Liver (tissue), 8 donors: ENCODE measurements at regions not wholly inside any gene's neighbourhood (a gene's known extent, or its start where the extent isn't known, plus 50 kb on each side); places are given as distances from the start of the nearest gene placed in this dataset.

ENCODE experiments used
- DNase-seq: peaks from one replicate; pipeline ENCODE4 v3.0.0-alpha.2; 2017; ENCODE audit warnings: low spot score
- H3K27ac ChIP-seq, 2 donors: one replicate each; pipeline ENCODE4 v1.7.0; 2013; ENCODE audit warnings: inconsistent platforms in 2 of 2, low read length in 2 of 2, control low read depth in 1 of 2, low read depth in 1 of 2, mild to moderate bottlenecking in 1 of 2
- H3K27me3 ChIP-seq, 4 donors: one replicate each; pipeline versions ENCODE4 v1.6.1 to v1.7.0; 2013; ENCODE audit warnings: low read length in 3 of 4, inconsistent platforms in 1 of 4, mild to moderate bottlenecking in 1 of 4, moderate library complexity in 1 of 4; ENCODE audit not compliant: control insufficient read depth in 4 of 4, insufficient read depth in 4 of 4
- H3K36me3 ChIP-seq, 4 donors: one replicate each; pipeline versions ENCODE4 v1.6.1 to v1.7.0; 2013; ENCODE audit warnings: low read length in 3 of 4, mild to moderate bottlenecking in 3 of 4, low read depth in 1 of 4, moderate library complexity in 1 of 4; ENCODE audit not compliant: control insufficient read depth in 4 of 4, insufficient read depth in 3 of 4
- H3K4me1 ChIP-seq, 4 donors: one replicate each; pipeline versions ENCODE4 v1.6.1 to v1.7.0; 2013; ENCODE audit warnings: low read length in 3 of 4, mild to moderate bottlenecking in 3 of 4, moderate library complexity in 1 of 4; ENCODE audit not compliant: control insufficient read depth in 4 of 4, insufficient read depth in 4 of 4
- H3K4me3 ChIP-seq, 3 donors: one replicate each; pipeline versions ENCODE4 v1.6.1 to v1.7.0; 2013; ENCODE audit warnings: low read length in 3 of 3, control low read depth in 1 of 3, low read depth in 1 of 3, mild to moderate bottlenecking in 1 of 3
- H3K9ac ChIP-seq, 2 donors: one replicate each; pipeline ENCODE4 v1.7.0; 2013; ENCODE audit warnings: low read length in 2 of 2, mild to moderate bottlenecking in 2 of 2, moderate library complexity in 2 of 2, control low read depth in 1 of 2, low read depth in 1 of 2
- H3K9me3 ChIP-seq, 4 donors: one replicate each; pipeline versions ENCODE4 v1.6.1 to v1.7.0; 2013; ENCODE audit warnings: low read length in 3 of 4; ENCODE audit not compliant: control insufficient read depth in 4 of 4
- ATF3 ChIP-seq: IDR thresholded peaks from 2 replicates; pipeline ENCODE4 v1.6.1; 2016; ENCODE audit warnings: antibody characterized with exemption
- CTCF ChIP-seq: fragments of 150-350 bp; IDR thresholded peaks from 2 replicates; pipeline ENCODE4 v1.5.1; 2017; ENCODE audit warnings: improper control_type of control experiment, low read depth, low read length; ENCODE audit not compliant: missing input control
- EGR1 ChIP-seq, 2 donors: IDR thresholded peaks; 2 replicates each; pipeline ENCODE4 v1.6.1; 2016 to 2018; ENCODE audit warnings: antibody characterized with exemption in 2 of 2, low read depth in 2 of 2
- FOXA1 ChIP-seq: IDR thresholded peaks from 2 replicates; pipeline ENCODE4 v1.6.1; 2016; ENCODE audit warnings: antibody characterized with exemption
- FOXA2 ChIP-seq: IDR thresholded peaks from 2 replicates; pipeline ENCODE4 v1.6.1; 2016; ENCODE audit warnings: antibody characterized with exemption
- GABPA ChIP-seq, 2 donors: IDR thresholded peaks in 1 of 2; conservative IDR thresholded peaks in 1 of 2; 2 replicates each; pipeline ENCODE4 v1.6.1; 2016; ENCODE audit warnings: antibody characterized with exemption in 2 of 2, mild to moderate bottlenecking in 1 of 2, moderate library complexity in 1 of 2
- HNF4A ChIP-seq, 2 donors: conservative IDR thresholded peaks; 2 replicates each; pipeline ENCODE4 v1.6.1; 2016; ENCODE audit warnings: antibody characterized with exemption in 2 of 2, mild to moderate bottlenecking in 2 of 2
- HNF4G ChIP-seq: IDR thresholded peaks from 2 replicates; pipeline ENCODE4 v1.6.1; 2016; ENCODE audit warnings: antibody characterized with exemption
- JUND ChIP-seq, 2 donors: IDR thresholded peaks; 2 replicates each; pipeline ENCODE4 v1.6.1; 2016; ENCODE audit warnings: antibody characterized with exemption in 2 of 2
- MAX ChIP-seq: IDR thresholded peaks from 2 replicates; pipeline ENCODE4 v1.6.1; 2016; ENCODE audit warnings: antibody characterized with exemption
- NR2F2 ChIP-seq: IDR thresholded peaks from 2 replicates; pipeline ENCODE4 v1.6.1; 2016; ENCODE audit warnings: antibody characterized with exemption
- RAD21 ChIP-seq, 2 donors: IDR thresholded peaks; 2 replicates each; pipeline ENCODE4 v1.6.1; 2016; ENCODE audit warnings: antibody characterized with exemption in 2 of 2, mild to moderate bottlenecking in 2 of 2
- REST ChIP-seq: IDR thresholded peaks from 2 replicates; pipeline ENCODE4 v1.6.1; 2016; ENCODE audit warnings: antibody characterized with exemption, mild to moderate bottlenecking
- RXRA ChIP-seq, 2 donors: IDR thresholded peaks; 2 replicates each; pipeline ENCODE4 v1.6.1; 2017 to 2018; ENCODE audit warnings: antibody characterized with exemption in 2 of 2, mild to moderate bottlenecking in 1 of 2
- SP1 ChIP-seq: IDR thresholded peaks from 2 replicates; pipeline ENCODE4 v1.6.1; 2018; ENCODE audit warnings: antibody characterized with exemption, mild to moderate bottlenecking
- TAF1 ChIP-seq: conservative IDR thresholded peaks from 2 replicates; pipeline ENCODE4 v1.6.1; 2016; ENCODE audit warnings: antibody characterized with exemption, mild to moderate bottlenecking
- YY1 ChIP-seq: IDR thresholded peaks from 2 replicates; pipeline ENCODE4 v1.6.1; 2016; ENCODE audit warnings: antibody characterized with exemption, mild to moderate bottlenecking
- ZBTB33 ChIP-seq: IDR thresholded peaks from 2 replicates; pipeline ENCODE4 v1.6.1; 2016; ENCODE audit warnings: antibody characterized with exemption
- WGBS: extraction: QIAGEN DNeasy Blood & Tissue Kit; methylation state at CpG from one replicate; pipeline ENCODE4 v1.1.7; 2013; 5-methylcytosine and 5-hydroxymethylcytosine counted together
- donor health status: healthy.
- donor health status: healthy.
- donor health status: healthy.
- donor health status: healthy.
- donor health status: healthy.

GRCh38 chr1:208581667-208582066, 337.5 kb upstream of the PLXNA2 start:
- Histone ChIP-seq H3K9me3 (no peaks in the 10 kb centered on the region), H3K27ac (no peak overlapping the region), H3K27me3 (no peaks in the 10 kb centered on the region), H3K9ac (no peak overlapping the region), H3K4me3 (no peak overlapping the region), H3K36me3 (no peaks in the 10 kb centered on the region), H3K4me1 (no peaks in the 10 kb centered on the region)
- DNase-seq: no peak
- TF ChIP-seq HNF4A (conservative IDR thresholded peaks at IDR 0.05): no peak
- TF ChIP-seq SP1: no peak
- no peak for TF ChIP-seq FOXA1
- no peak for TF ChIP-seq EGR1 (IDR thresholded peaks at IDR 0.05; ENCODE audit: low read depth in 2 of 2)
- no peak for TF ChIP-seq MAX
- TF ChIP-seq RXRA (IDR thresholded peaks at IDR 0.05): no peak
- no peak for TF ChIP-seq HNF4G
- no peak for TF ChIP-seq JUND (IDR thresholded peaks at IDR 0.05)
- TF ChIP-seq YY1: no peak
- TF ChIP-seq ATF3: no peak
- 91% methylated on average over 5 of the region's 5 CpGs for WGBS

GRCh38 chr1:208584167-208584755, 340.1 kb upstream of the PLXNA2 start:
- Histone ChIP-seq H3K27me3 (no peaks in the 10 kb centered on the region), H3K4me1 (no peaks in the 10 kb centered on the region), H3K36me3 (no peaks in the 10 kb centered on the region), H3K9ac (no peak overlapping the region), H3K4me3 (no peak overlapping the region), H3K9me3 (no peaks in the 10 kb centered on the region), H3K27ac (no peak overlapping the region)
- 88% methylated on average over 6 of the region's 6 CpGs for whole genome bisulfite sequencing
- no peak for DNase-seq
- TF ChIP-seq GABPA (IDR thresholded peaks at IDR 0.05 in 1 of 2, conservative IDR thresholded peaks at IDR 0.05 in 1 of 2) (no peak), MAX (no peak), TAF1 (no peak), JUND (IDR thresholded peaks at IDR 0.05) (no peak), HNF4A (conservative IDR thresholded peaks at IDR 0.05) (no peak), HNF4G (no peak), NR2F2 (no peak), EGR1 (IDR thresholded peaks at IDR 0.05; ENCODE audit: low read depth in 2 of 2) (no peak), ATF3 (no peak), SP1 (no peak), REST (no peak), YY1 (no peak), ZBTB33 (no peak), FOXA1 (no peak), RAD21 (IDR thresholded peaks at IDR 0.05) (no peak), FOXA2 (no peak), RXRA (IDR thresholded peaks at IDR 0.05) (no peak), CTCF (no peak)
